Activated naive CD4-positive, alpha-beta T cell treated with anti-CD3 and anti-CD28 coated beads, Interleukin-2, amount 50 U/mL, for 16 hours (primary cell): ENCODE measurements at regions not wholly inside any gene's neighbourhood (a gene's known extent, or its start where the extent isn't known, plus 50 kb on each side); places are given as distances from the start of the nearest gene placed in this dataset.
"Not testable (repeated sequence)": the region's sequence is repeated elsewhere in the genome, so short reads cannot be mapped to it uniquely, and the experiment has no call there.

Source experiments
- DNase-seq: peaks from one replicate; pipeline ENCODE4 v3.0.0-alpha.2; 2020

DNA sequence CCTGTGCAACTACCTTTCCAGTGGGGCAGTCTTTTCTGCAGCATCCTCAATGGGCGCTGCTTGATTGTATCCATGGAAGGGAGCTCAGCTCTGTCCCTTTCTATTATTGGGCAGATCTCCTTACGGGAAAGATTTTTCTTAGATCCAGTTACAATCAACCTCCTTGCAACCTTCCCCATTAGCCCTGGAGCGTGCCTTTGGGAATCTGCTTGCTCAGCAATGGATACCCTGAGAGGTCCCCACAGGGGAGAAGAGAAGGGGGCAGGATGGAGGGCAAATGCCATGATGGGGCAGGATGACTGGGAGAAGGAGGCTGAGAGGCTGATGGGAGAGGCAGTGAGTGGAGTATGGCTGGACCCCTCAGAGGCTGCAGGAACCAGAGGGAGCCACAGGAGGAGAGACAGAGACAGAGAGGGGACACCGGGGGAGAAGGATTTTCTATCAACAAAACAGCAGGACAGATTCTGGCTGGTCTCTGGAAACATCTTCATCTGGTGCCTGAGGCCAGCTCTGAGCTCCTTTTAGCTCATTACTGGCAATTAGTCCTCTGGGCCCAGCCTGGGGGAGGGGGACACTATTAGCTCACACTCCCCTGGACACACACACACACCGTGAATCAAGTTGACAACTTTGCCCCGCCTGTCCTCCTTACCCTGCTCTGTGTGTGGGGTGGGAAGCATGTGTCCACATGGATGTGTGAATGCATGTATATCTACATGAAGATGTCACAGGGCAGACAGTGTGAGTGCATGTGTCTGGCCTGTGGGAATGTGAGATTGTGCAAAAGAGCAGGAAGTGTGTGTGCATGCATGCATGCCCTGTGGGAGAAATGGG is 80.8 kb upstream of the PAX2 start:
- no peak for DNase-seq

DNA sequence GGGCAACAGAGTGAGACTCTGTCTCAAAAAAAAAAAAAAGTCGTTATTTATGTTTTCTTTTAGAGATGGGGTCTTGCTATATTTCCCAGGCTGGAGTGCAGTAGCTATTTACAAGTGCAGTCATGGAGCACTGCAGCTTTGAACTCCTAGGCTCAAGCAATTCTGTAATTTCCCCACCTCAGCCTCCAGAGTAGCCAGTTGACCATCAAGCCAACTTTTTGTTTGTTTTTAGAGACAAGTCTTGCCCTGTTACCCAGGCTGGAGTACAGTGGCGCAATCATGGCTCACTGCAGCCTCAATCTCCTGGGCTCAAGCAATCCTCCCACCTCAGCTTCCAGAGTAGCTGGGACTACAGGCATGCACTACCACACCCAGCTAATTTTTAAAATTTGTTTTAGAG is 78.7 kb upstream of the PAX2 start:
- not testable (repeated sequence) for DNase-seq

DNA sequence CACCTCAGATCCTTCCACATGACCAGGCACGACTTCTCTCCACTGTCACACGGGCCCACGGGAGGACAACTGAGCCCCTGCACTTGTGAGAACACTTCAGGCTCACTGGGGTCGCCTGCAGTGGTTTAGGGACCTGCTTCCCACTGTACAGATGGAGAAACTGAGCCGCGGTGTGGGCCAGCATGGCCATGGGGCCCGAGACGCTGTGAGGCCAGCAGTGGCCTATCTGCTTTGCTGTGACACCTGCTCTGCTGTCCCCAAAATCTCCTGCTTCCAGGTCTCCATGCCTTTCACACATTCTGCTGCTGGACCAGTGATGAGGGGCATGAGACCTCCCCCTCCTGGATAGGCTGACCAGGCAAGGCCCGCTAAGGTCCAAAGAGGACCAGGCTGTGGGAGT is 75.8 kb upstream of the PAX2 start:
- DNase-seq = no peak

DNA sequence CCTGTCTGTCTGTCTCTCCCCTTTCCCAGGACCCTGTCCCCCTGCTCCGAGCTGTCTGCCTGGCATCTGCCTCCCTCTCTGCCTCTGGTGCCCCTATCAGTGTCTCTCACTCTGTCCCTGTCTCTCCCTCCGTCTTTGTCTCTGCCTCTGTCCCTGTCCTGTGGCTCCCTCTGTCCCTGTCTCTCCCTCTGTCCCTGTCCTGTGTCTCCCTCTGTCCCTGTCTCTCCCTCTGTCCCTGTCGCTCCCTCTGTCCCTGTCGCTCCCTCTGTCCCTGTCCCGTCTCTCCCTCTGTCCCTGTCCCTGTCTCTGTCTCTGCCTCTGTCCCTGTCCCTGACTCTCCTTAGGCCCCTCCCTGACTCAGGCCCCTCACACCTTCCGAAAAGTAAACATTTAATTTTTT is 75.0 kb upstream of the PAX2 start:
- no peak for DNase-seq

DNA sequence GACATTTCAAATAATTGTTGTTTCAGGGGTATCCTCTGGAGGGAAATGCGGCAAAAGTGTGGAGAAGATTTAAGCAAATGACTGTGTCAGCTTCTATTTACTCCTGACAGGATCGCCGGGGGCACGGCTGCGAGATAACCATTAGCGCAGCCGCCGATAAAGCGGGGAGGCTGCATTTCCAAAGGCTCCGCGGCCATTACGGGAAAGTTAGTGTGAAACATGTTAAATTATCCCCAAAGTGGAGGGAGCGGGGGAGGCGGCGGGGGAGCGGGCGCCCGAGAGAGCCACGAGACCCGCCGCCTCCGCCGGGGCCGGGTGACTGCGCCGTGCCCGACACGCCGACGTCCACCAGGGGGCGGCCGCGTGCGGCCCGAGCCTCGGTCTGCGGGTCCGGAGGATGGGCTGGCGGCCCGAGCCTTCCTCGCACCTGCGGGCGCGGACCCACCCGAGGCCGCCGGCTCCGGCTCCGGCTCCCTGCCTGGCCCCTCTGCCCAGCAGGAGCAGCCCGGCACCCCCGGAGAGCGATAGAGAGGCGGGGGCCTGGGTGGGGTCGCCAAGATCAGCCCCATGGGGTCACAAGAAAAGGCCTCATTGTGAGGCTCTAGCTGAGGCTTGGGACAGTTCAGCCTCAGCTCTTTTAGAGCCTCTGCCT is 74.4 kb upstream of the PAX2 start:
- DNase-seq = peak; percentile 69

DNA sequence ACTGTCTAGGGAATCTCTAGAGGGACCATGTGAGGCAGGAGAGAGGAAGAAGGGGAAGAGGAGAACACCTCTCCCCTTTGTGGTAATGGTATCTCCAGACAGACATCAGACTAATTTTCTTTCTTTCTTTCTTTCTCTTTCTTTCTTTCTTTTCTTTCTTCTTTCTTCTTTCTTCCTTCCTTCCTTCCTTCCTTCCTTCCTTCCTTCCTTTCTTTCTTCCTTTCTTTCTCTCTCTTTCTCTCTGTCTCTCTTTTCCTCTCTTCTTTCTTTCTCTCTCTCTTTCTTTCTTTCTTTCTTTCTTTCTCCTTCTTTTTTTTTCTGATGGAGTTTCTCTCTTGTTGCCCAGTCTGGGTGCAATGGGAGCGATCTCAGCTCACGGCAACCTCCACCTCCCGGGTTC is 73.2 kb upstream of the PAX2 start:
- DNase-seq = no peak

DNA sequence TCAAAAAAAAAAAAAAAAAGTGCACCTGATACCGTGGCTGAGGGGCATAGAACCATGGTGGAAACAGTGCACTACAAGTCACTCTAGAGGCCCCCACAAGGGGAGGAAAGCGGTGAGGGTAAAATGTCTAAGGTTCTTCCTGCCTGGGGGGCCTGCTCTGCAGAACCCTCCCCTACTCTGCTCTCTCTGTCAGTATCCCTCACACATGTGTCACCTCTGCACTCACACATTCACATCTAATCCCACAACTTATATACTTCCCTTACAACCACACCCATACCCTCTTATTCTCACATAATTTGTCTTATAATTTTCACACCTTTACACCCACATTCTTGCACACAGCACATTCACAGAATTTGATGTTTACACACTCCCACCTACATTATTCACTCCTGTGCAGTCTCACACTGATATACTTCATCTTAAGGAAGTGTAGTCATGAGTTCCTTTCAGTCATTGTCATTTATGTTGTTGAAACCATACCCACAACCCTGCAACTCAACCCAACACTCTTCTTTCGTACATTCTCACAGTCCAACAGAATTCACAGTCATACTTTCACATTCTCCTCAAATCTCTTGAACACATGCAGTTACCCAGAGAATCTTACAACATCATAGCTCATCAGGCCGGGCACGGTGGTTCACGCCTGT is 68.0 kb upstream of the PAX2 start:
- DNase-seq = no peak

DNA sequence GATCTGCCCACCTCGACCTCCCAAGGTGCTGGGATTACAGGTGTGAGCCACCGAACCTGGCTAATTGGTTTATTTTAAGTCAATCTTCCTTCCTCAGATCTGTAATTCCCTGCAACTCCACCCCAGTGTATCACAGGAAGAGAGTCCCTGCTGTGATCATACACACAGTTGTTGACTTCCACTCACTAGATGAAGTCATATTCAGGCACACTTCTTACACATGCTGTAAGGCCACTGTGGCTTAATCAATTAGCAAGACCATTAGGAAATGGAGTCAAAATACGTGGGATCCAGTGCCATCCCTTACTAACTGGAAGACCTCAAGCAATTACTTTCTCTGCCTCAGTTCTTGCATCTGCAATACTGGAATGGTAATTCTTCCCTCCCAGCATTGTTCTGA is 66.1 kb upstream of the PAX2 start:
- no peak for DNase-seq

DNA sequence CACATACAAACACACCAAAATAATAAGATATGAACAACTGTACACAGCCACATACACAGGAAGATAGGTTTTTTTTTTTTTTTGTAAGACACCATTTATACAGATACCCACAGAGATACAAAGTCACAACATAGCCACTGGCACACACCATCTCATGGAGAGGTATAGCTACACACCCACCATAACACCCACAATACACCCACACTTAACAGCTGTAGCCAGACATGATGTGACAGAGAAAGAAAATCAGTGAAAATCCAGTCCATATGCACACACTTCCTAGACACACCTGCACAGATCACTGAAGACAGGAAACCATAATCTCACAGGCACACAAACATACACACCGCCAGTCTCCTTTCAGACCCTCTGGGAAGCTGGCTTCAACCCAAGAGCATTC is 62.4 kb upstream of the PAX2 start:
- DNase-seq = no peak

DNA sequence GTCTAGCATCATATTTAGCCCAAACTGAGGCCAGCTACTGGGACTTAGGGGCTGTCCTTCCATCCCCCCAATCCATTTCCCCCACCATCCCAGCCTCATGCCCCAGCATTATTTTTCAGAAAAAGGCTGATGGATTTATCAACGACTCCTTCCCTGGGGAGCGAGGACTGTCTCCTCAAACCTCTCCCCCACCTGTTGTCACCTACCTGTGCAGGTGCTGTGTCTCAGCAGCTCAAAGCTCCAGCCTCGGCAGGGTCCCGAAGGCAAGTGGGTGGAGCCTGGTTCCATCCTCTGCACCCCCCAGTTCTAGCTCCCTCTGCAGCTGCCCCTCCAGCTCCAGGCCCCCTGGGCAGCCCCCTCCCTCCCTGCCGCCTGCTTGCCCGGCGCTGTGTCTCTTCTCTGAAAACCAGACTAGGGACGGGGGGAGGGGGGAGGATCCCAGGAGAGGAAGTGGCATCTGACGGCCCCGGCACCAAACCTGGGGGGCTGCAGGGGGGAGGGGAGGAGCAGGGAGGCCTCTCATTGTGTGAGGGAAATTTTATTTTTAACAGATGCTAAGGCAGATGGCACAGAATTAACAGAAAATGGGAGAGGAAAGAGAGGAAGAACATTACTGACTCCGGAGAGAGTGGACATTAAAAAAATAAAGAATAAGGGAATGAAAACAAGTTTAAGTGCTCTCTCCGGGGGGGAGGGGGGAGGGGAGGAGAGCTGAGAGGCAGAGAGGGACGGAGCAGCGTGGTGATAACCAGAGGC is 61.7 kb upstream of the PAX2 start:
- DNase-seq = no peak

DNA sequence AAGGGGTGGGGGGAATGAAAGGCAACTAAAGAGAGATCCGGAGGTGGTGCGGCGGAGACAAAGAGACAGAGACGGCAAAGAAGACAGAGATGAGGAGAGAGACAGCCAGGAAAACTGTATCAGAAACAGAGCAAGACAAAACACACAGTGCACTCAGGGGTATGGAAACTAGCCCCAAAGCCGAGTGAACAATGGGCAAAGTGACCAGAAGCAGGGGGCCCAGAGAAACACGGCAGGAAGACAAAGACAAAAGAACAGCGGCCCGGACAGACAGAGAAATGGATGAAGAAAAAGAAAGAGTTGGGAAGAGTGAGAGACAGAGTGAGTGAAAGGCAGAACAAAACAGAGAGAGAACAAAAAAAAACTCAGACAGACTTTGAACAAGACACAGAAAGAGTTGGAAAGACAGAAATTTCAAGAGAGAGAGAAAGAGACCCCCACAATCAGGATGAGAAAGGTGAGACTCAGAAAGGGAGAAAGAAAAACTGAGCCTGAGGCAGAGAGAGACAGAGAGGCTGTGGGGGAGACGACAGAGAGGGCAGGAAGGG is 60.6 kb upstream of the PAX2 start:
- DNase-seq = no peak

DNA sequence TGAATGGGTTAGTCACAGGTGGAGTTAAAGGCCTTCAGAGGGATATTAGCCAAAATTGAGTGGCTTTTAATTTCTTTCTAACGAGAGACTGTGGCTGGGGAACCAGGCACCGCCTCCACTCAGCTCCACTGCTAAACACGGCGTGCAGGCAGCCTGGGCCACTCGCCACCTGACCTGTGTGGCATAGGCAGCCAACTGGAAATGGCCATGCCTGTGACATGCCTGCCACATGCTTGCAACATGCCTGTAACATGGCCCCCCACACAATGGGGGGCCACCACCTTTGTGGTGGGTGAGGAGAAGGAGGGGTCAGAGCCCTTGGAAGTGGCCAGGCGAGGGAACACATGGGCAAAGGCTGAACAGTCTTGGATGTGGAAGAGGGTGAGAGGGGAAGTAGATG is 60.1 kb upstream of the PAX2 start:
- no peak for DNase-seq

DNA sequence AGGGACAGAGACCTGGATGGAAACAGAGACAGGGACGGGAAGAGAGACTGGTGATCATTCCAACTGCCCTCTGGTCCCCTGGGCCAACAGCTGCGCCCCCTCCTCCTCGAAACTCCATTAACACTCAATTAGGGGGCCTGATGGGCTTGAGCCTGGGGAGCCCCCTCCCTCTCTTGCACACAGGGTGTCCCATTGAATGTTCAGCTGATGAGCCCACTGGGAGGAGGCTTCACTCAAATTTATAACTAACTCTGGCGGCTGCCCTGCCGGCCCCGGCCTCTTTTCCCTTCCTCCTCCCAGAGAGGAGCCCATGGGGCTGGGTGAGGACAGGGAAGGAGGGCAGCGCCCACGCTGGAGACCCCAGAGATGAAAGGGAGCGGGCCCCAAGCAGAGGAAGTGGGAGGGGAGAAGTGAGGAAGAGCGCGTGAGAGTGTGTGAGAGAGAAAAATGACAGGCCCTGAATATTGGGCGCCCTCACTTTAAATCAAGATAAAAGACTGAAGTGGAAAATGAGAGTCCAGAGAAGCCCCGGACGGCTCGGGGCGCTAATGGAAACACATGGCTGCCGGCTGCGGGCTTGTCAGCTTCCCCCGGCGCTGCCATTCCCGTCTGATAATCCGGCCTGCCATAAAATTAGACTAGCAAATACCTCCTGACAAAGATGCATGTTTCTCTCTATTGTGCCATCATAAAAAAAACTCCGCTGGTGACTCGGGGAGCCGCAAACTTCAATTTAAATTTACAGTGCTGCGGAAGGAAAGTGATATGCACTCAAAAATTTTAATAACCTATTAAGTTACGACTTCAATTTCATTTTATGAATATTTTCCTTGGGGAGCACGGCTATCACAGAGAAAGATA is 58.0 kb upstream of the PAX2 start:
- no peak for DNase-seq

DNA sequence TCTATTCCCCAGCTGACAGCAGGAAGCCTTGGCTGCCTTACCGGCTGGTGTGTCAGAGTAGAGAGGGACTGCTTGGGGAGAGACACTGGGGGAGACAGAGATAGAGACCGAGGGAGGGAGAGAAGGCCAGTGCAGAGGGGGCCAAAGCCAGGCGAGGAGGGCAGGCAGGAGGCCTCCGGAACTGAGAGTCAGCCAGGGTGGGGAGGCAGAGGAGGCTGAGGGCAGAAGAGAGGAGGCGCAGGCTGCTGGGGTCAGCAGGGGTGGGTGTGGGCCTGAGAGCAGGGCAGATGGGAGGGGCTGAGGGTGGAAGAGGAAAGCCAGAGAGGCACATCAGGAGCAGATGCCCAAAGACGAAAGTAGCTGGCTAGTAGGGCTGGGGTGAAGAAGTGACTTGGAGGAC is 57.2 kb upstream of the PAX2 start:
- no peak for DNase-seq

DNA sequence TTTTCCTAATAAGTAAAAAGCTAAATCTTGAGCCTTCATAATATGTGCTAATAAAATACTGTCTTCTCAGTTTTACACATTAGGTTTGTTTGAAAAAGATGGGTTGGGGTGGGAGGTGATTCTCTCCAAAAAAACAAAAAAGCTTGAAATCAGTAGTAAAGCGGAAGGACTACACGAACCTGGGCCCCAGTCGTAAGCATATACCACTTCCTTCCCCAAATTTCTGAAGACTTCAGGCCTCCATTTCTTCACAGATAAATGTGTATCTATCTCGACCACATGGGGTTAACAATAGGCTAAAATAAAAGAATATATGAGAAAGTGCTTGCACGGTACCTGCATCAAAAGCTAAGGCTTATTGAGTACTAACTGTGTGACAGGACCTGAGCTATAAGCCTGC is 51.6 kb upstream of the PAX2 start:
- no peak for DNase-seq
